22Rv1 (cell line): ENCODE measurements at regions not wholly inside any gene's neighbourhood (a gene's known extent, or its start where the extent isn't known, plus 50 kb on each side); places are given as distances from the start of the nearest gene placed in this dataset.

Experiments
- H3K27ac ChIP-seq: fragments of 450-650 bp; 2 replicates; pipeline ENCODE4 v1.5.1; 2017
- CTCF ChIP-seq: fragments of 450-650 bp; IDR thresholded peaks from 2 replicates; pipeline ENCODE4 v1.5.1; 2017; ENCODE audit warnings: mild to moderate bottlenecking
- ZFX ChIP-seq: fragments of 450-650 bp; IDR thresholded peaks from 2 replicates; pipeline ENCODE4 v1.6.1; 2017; ENCODE audit warnings: antibody characterized with exemption, borderline replicate concordance

DNA sequence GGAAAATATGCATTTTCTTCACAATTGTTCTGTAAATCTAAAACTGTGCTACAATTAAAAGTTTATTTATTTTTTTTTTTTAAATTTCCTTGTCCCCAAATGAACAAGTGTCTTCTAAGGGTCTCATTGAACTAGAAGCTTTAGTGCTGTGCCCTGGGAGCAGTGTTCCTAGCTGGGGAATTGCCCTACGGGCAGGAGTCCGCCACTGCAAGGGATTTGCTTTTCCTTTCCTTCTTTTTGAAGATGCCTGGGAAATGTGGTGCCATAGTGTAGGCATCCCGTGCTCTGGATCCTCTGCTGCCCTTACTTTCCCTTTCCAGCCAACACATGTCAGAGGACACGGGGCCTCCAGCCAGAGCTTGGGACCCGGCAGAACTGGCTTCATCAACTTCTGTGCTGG is 177.1 kb upstream of the CTBP2 start:
- TF ChIP-seq CTCF: no peak
- TF ChIP-seq ZFX: no peak
- H3K27ac ChIP-seq: no peak overlapping the region

DNA sequence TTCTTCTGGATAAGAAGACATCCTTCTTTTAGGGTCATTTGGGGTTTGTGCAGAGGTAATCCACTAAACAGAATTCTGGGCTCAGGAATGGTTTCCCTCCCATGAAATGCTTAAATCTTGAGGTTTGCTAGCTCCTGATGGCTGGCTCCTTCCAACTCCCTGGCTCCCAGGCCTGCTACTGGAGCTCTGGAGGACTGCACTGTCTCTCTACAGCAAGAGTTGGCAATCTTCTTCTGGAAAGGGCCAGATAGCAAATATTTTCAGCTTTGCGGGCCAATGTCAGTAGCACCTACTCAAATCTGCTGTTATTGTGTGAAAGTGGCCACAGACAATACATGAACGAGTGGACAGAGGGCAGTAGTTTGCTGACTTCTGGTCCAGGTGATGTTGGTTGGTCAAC is 174.2 kb upstream of the CTBP2 start:
- TF ChIP-seq ZFX (no peak), CTCF (no peak)
- H3K27ac ChIP-seq: no peak overlapping the region

DNA sequence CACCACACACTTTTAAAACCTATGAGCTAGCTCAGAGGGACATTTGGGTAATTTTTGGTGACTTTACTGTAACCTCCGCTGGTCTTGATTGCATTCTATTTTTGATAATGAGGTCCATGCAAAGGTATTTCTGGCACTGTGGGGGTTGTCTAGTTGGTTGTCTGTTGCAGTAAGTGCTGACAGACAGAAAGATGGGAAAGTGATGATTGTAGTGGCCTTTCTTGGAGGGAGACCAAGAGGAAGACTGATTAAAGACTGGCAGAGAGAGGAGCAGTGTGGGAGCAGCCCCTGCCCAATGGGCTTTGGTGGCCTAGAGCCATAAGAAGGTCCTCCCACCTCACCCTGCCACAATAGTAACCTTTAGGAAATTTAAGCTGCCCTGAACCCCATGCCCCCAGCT is 173.4 kb upstream of the CTBP2 start:
- no peak for TF ChIP-seq CTCF
- TF ChIP-seq ZFX: no peak
- no peak overlapping the region for H3K27ac ChIP-seq

DNA sequence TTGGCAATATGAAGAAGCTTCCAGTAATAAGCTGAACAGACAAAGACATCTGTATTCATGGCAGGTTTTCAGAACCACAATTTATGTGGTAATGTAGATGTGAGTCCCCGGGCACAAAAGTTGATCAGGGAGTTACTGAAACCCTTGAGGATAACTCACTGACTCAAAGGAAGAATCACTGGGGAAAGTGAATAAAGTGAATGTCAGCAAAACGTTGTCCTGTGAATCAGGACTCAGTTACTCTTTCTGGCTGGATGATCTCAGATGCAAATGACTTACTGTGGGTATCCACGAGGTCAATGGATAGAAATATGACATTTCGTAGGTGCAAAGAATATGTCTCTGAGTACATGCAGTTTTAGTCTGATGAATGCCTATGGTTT is 172.8 kb upstream of the CTBP2 start:
- H3K27ac ChIP-seq: no peak overlapping the region
- no peak for TF ChIP-seq CTCF
- TF ChIP-seq ZFX: no peak

DNA sequence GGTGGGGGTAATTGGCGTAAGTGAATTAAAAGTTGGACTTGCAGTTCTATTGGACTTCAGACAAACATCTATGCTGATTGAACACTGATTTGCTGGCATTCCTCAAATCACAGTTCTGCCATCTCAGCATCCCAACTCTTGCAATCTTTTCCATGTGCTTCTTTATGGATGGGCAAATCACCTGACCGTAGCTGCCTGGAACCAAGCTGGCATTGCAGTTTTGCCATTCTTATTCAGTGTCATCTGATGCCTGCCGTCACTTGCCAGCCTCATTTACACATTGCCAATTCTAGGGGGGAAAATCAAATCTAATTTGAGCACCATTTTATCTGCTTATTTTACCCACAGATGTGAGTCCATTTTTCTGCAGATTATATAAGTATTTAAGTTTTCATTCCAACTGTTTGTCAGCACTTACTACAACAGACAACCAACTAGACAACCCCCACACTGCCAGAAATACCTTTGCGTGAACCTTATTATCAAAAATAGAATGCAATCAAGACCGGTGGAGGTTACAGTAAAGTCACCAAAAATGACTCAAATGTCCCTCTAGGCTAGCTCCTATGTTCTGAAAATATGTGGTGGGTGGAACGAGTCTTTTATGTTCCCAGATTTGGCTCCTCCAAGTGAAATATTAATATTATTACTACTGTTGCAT is 172.3 kb upstream of the CTBP2 start:
- no peak overlapping the region for H3K27ac ChIP-seq
- TF ChIP-seq CTCF (no peak), ZFX (no peak)

- H3K27ac ChIP-seq: no peak overlapping the region
- TF ChIP-seq ZFX (no peak), CTCF (no peak)
Measured at GRCh38 chr10:125331056-125331455, 170.7 kb upstream of the CTBP2 start.

DNA sequence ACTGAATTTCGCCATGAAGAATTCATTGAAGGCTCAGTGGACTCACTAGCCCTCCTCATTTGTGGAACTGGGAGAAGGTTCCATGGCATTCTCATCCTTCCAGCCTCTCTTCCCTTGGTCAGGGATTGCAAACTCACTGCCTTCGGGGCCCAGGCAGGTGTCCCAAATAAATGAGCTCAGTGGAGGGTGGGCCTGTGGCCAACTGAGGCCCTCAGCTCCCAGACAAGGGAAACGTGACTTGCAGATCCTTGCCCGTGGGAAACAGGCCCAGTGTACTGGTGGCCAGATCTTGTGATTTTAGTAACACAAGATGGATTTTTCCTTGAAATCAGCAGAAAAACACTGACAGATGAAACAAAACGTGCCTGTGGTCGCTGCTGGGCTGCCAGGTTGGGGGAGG is 168.7 kb upstream of the CTBP2 start:
- TF ChIP-seq CTCF (no peak), ZFX (no peak)
- no peak overlapping the region for H3K27ac ChIP-seq
